Activated T-cell treated with anti-CD3 and anti-CD28 coated beads for 1 hour (primary cell): ENCODE measurements at regions not wholly inside any gene's neighbourhood (a gene's known extent, or its start where the extent isn't known, plus 50 kb on each side); places are given as distances from the start of the nearest gene placed in this dataset.
"Not testable (repeated sequence)": the region's sequence is repeated elsewhere in the genome, so short reads cannot be mapped to it uniquely, and the experiment has no call there.

ENCODE experiments used
- DNase-seq: peaks from one replicate; pipeline ENCODE4 v3.0.0-alpha.2; 2020; ENCODE audit warnings: low read depth

- peak; percentile 34 for DNase-seq
These were observed 67.0 kb downstream of the CHRNA1 start for GRCh38 chr2:174697255-174697654.

- no peak for DNase-seq
These were observed 69.4 kb downstream of the CHRNA1 start for GRCh38 chr2:174694920-174695319.

- no peak for DNase-seq
These were observed 69.9 kb downstream of the CHRNA1 start for GRCh38 chr2:174694196-174694878.

- DNase-seq = no peak
These were observed 70.9 kb downstream of the CHRNA1 start for GRCh38 chr2:174693344-174693743.

- DNase-seq = no peak
These were observed 71.9 kb downstream of the CHRNA1 start for GRCh38 chr2:174692256-174692919.

- DNase-seq = no peak
These were observed 73.0 kb downstream of the CHRNA1 start for GRCh38 chr2:174691201-174691779.

- no peak for DNase-seq
These were observed 74.2 kb downstream of the CHRNA1 start for GRCh38 chr2:174690026-174690425.

- DNase-seq = no peak
These were observed 76.2 kb downstream of the CHRNA1 start for GRCh38 chr2:174688079-174688478.

- no peak for DNase-seq
These were observed 77.8 kb downstream of the CHRNA1 start for GRCh38 chr2:174686430-174686829.

- no peak for DNase-seq
These were observed 80.9 kb downstream of the CHRNA1 start for GRCh38 chr2:174683392-174683759.

GRCh38 chr2:174682578-174683391 is 81.5 kb downstream of the CHRNA1 start:
- peak; percentile 38 for DNase-seq

GRCh38 chr2:174682007-174682577 is 82.2 kb downstream of the CHRNA1 start:
- peak; percentile 24 for DNase-seq

- no peak for DNase-seq
These were observed 82.9 kb downstream of the CHRNA1 start for GRCh38 chr2:174681099-174682006.

GRCh38 chr2:174680221-174680620 is 82.6 kb upstream of the WIPF1 start:
- DNase-seq = no peak

- no peak for DNase-seq
These were observed 80.8 kb upstream of the WIPF1 start for GRCh38 chr2:174678395-174678794.

GRCh38 chr2:174675615-174676014 is 78.0 kb upstream of the WIPF1 start:
- no peak for DNase-seq

- no peak for DNase-seq
These were observed 76.3 kb upstream of the WIPF1 start for GRCh38 chr2:174673876-174674275.

- no peak for DNase-seq
These were observed 75.8 kb upstream of the WIPF1 start for GRCh38 chr2:174673440-174673839.

- not testable (repeated sequence) for DNase-seq
These were observed 73.9 kb upstream of the WIPF1 start for GRCh38 chr2:174671532-174671931.

- no peak for DNase-seq
These were observed 72.8 kb upstream of the WIPF1 start for GRCh38 chr2:174670446-174670845.

GRCh38 chr2:174669336-174669735 is 71.7 kb upstream of the WIPF1 start:
- DNase-seq = no peak
